Liver (tissue), 8 donors: ENCODE measurements at regions not wholly inside any gene's neighbourhood (a gene's known extent, or its start where the extent isn't known, plus 50 kb on each side); places are given as distances from the start of the nearest gene placed in this dataset.

Source experiments
- DNase-seq: peaks from one replicate; pipeline ENCODE4 v3.0.0-alpha.2; 2017; ENCODE audit warnings: low spot score
- H3K27ac ChIP-seq, 2 donors: one replicate each; pipeline ENCODE4 v1.7.0; 2013; ENCODE audit warnings: inconsistent platforms in 2 of 2, low read length in 2 of 2, control low read depth in 1 of 2, low read depth in 1 of 2, mild to moderate bottlenecking in 1 of 2
- H3K27me3 ChIP-seq, 4 donors: one replicate each; pipeline versions ENCODE4 v1.6.1 to v1.7.0; 2013; ENCODE audit warnings: low read length in 3 of 4, inconsistent platforms in 1 of 4, mild to moderate bottlenecking in 1 of 4, moderate library complexity in 1 of 4; ENCODE audit not compliant: control insufficient read depth in 4 of 4, insufficient read depth in 4 of 4
- H3K36me3 ChIP-seq, 4 donors: one replicate each; pipeline versions ENCODE4 v1.6.1 to v1.7.0; 2013; ENCODE audit warnings: low read length in 3 of 4, mild to moderate bottlenecking in 3 of 4, low read depth in 1 of 4, moderate library complexity in 1 of 4; ENCODE audit not compliant: control insufficient read depth in 4 of 4, insufficient read depth in 3 of 4
- H3K4me1 ChIP-seq, 4 donors: one replicate each; pipeline versions ENCODE4 v1.6.1 to v1.7.0; 2013; ENCODE audit warnings: low read length in 3 of 4, mild to moderate bottlenecking in 3 of 4, moderate library complexity in 1 of 4; ENCODE audit not compliant: control insufficient read depth in 4 of 4, insufficient read depth in 4 of 4
- H3K4me3 ChIP-seq, 3 donors: one replicate each; pipeline versions ENCODE4 v1.6.1 to v1.7.0; 2013; ENCODE audit warnings: low read length in 3 of 3, control low read depth in 1 of 3, low read depth in 1 of 3, mild to moderate bottlenecking in 1 of 3
- H3K9ac ChIP-seq, 2 donors: one replicate each; pipeline ENCODE4 v1.7.0; 2013; ENCODE audit warnings: low read length in 2 of 2, mild to moderate bottlenecking in 2 of 2, moderate library complexity in 2 of 2, control low read depth in 1 of 2, low read depth in 1 of 2
- H3K9me3 ChIP-seq, 4 donors: one replicate each; pipeline versions ENCODE4 v1.6.1 to v1.7.0; 2013; ENCODE audit warnings: low read length in 3 of 4; ENCODE audit not compliant: control insufficient read depth in 4 of 4
- ATF3 ChIP-seq: IDR thresholded peaks from 2 replicates; pipeline ENCODE4 v1.6.1; 2016; ENCODE audit warnings: antibody characterized with exemption
- EGR1 ChIP-seq, 2 donors: IDR thresholded peaks; 2 replicates each; pipeline ENCODE4 v1.6.1; 2016 to 2018; ENCODE audit warnings: antibody characterized with exemption in 2 of 2, low read depth in 2 of 2
- FOXA1 ChIP-seq: IDR thresholded peaks from 2 replicates; pipeline ENCODE4 v1.6.1; 2016; ENCODE audit warnings: antibody characterized with exemption
- FOXA2 ChIP-seq: IDR thresholded peaks from 2 replicates; pipeline ENCODE4 v1.6.1; 2016; ENCODE audit warnings: antibody characterized with exemption
- GABPA ChIP-seq, 2 donors: IDR thresholded peaks in 1 of 2; conservative IDR thresholded peaks in 1 of 2; 2 replicates each; pipeline ENCODE4 v1.6.1; 2016; ENCODE audit warnings: antibody characterized with exemption in 2 of 2, mild to moderate bottlenecking in 1 of 2, moderate library complexity in 1 of 2
- HNF4G ChIP-seq: IDR thresholded peaks from 2 replicates; pipeline ENCODE4 v1.6.1; 2016; ENCODE audit warnings: antibody characterized with exemption
- JUND ChIP-seq, 2 donors: IDR thresholded peaks; 2 replicates each; pipeline ENCODE4 v1.6.1; 2016; ENCODE audit warnings: antibody characterized with exemption in 2 of 2
- MAX ChIP-seq: IDR thresholded peaks from 2 replicates; pipeline ENCODE4 v1.6.1; 2016; ENCODE audit warnings: antibody characterized with exemption
- NR2F2 ChIP-seq: IDR thresholded peaks from 2 replicates; pipeline ENCODE4 v1.6.1; 2016; ENCODE audit warnings: antibody characterized with exemption
- RAD21 ChIP-seq, 2 donors: IDR thresholded peaks; 2 replicates each; pipeline ENCODE4 v1.6.1; 2016; ENCODE audit warnings: antibody characterized with exemption in 2 of 2, mild to moderate bottlenecking in 2 of 2
- RXRA ChIP-seq, 2 donors: IDR thresholded peaks; 2 replicates each; pipeline ENCODE4 v1.6.1; 2017 to 2018; ENCODE audit warnings: antibody characterized with exemption in 2 of 2, mild to moderate bottlenecking in 1 of 2
- SP1 ChIP-seq: IDR thresholded peaks from 2 replicates; pipeline ENCODE4 v1.6.1; 2018; ENCODE audit warnings: antibody characterized with exemption, mild to moderate bottlenecking
- TAF1 ChIP-seq: conservative IDR thresholded peaks from 2 replicates; pipeline ENCODE4 v1.6.1; 2016; ENCODE audit warnings: antibody characterized with exemption, mild to moderate bottlenecking
- WGBS: extraction: QIAGEN DNeasy Blood & Tissue Kit; methylation state at CpG from one replicate; pipeline ENCODE4 v1.1.7; 2013; 5-methylcytosine and 5-hydroxymethylcytosine counted together
- TF ChIP-seq, protein P1 (sequence below): IDR thresholded peaks from 2 replicates; pipeline ENCODE4 v1.6.1; 2016; ENCODE audit warnings: antibody characterized with exemption
- TF ChIP-seq, protein P2 (sequence below): IDR thresholded peaks from 2 replicates; pipeline ENCODE4 v1.6.1; 2016; ENCODE audit warnings: antibody characterized with exemption, mild to moderate bottlenecking
- TF ChIP-seq, protein P3 (sequence below): fragments of 150-350 bp; IDR thresholded peaks from 2 replicates; pipeline ENCODE4 v1.5.1; 2017; ENCODE audit warnings: improper control_type of control experiment, low read depth, low read length; ENCODE audit not compliant: missing input control
- donor health status: healthy.
- donor health status: healthy.
- donor health status: healthy.
- donor health status: healthy.
- donor health status: healthy.

- TF ChIP-seq MAX, result no peak
Observed at GRCh38 chr22:27684901-27685300, 116.7 kb downstream of the MN1 start (continued).

DNA sequence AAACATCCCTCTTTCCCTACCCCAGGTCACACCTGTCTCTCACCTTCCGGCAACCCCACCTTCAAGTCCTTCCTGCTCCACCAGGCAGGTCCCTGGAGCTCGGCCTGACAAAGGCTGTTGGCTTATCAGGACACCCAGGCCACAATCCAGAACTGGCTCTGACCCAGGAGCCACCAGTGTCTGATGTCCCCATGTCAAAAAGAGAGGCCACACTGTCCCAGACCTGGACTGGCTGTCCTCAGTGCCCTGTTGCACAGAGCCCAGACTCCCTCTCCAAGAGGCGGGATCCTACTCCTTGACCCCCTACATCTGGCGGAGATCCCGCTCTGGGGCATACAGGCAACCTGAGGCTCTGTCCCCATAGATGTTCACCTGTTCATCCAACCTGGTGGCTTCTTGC, 116.0 kb downstream of the MN1 start:
- H3K4me1 ChIP-seq, result no peaks in the 10 kb centered on the region
- no peak overlapping the region for H3K9ac ChIP-seq
- no peak overlapping the region for H3K27ac ChIP-seq
- TF ChIP-seq FOXA1, result no peak
- TF ChIP-seq, protein P1, sequence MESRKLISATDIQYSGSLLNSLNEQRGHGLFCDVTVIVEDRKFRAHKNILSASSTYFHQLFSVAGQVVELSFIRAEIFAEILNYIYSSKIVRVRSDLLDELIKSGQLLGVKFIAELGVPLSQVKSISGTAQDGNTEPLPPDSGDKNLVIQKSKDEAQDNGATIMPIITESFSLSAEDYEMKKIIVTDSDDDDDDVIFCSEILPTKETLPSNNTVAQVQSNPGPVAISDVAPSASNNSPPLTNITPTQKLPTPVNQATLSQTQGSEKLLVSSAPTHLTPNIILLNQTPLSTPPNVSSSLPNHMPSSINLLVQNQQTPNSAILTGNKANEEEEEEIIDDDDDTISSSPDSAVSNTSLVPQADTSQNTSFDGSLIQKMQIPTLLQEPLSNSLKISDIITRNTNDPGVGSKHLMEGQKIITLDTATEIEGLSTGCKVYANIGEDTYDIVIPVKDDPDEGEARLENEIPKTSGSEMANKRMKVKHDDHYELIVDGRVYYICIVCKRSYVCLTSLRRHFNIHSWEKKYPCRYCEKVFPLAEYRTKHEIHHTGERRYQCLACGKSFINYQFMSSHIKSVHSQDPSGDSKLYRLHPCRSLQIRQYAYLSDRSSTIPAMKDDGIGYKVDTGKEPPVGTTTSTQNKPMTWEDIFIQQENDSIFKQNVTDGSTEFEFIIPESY, result no peak
- TF ChIP-seq RAD21 (IDR thresholded peaks at IDR 0.05), result no peak
- TF ChIP-seq GABPA (IDR thresholded peaks at IDR 0.05 in 1 of 2, conservative IDR thresholded peaks at IDR 0.05 in 1 of 2), result no peak
- TF ChIP-seq, protein P2, sequence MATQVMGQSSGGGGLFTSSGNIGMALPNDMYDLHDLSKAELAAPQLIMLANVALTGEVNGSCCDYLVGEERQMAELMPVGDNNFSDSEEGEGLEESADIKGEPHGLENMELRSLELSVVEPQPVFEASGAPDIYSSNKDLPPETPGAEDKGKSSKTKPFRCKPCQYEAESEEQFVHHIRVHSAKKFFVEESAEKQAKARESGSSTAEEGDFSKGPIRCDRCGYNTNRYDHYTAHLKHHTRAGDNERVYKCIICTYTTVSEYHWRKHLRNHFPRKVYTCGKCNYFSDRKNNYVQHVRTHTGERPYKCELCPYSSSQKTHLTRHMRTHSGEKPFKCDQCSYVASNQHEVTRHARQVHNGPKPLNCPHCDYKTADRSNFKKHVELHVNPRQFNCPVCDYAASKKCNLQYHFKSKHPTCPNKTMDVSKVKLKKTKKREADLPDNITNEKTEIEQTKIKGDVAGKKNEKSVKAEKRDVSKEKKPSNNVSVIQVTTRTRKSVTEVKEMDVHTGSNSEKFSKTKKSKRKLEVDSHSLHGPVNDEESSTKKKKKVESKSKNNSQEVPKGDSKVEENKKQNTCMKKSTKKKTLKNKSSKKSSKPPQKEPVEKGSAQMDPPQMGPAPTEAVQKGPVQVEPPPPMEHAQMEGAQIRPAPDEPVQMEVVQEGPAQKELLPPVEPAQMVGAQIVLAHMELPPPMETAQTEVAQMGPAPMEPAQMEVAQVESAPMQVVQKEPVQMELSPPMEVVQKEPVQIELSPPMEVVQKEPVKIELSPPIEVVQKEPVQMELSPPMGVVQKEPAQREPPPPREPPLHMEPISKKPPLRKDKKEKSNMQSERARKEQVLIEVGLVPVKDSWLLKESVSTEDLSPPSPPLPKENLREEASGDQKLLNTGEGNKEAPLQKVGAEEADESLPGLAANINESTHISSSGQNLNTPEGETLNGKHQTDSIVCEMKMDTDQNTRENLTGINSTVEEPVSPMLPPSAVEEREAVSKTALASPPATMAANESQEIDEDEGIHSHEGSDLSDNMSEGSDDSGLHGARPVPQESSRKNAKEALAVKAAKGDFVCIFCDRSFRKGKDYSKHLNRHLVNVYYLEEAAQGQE, result no peak
- TF ChIP-seq MAX, result no peak
- TF ChIP-seq, protein P3, sequence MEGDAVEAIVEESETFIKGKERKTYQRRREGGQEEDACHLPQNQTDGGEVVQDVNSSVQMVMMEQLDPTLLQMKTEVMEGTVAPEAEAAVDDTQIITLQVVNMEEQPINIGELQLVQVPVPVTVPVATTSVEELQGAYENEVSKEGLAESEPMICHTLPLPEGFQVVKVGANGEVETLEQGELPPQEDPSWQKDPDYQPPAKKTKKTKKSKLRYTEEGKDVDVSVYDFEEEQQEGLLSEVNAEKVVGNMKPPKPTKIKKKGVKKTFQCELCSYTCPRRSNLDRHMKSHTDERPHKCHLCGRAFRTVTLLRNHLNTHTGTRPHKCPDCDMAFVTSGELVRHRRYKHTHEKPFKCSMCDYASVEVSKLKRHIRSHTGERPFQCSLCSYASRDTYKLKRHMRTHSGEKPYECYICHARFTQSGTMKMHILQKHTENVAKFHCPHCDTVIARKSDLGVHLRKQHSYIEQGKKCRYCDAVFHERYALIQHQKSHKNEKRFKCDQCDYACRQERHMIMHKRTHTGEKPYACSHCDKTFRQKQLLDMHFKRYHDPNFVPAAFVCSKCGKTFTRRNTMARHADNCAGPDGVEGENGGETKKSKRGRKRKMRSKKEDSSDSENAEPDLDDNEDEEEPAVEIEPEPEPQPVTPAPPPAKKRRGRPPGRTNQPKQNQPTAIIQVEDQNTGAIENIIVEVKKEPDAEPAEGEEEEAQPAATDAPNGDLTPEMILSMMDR, result no peak
- no peak for TF ChIP-seq TAF1
- no peak for TF ChIP-seq JUND (IDR thresholded peaks at IDR 0.05)
- TF ChIP-seq HNF4G, result no peak
- no peak for TF ChIP-seq NR2F2
- TF ChIP-seq EGR1 (IDR thresholded peaks at IDR 0.05; ENCODE audit: low read depth in 2 of 2), result no peak
- TF ChIP-seq FOXA2, result no peak
- no peak for TF ChIP-seq ATF3
- no peak for TF ChIP-seq RXRA (IDR thresholded peaks at IDR 0.05)
- TF ChIP-seq SP1, result no peak
- no peak for DNase-seq
- WGBS, result 90% methylated on average over 5 of the region's 5 CpGs
- peaks cover 0 to 6% (median 0%) of the 10 kb centered on the region in 4 donors for H3K27me3 ChIP-seq
- H3K9me3 ChIP-seq, result peaks cover 0 to 3% (median 2%) of the 10 kb centered on the region in 4 donors
- H3K4me3 ChIP-seq, result no peak overlapping the region
- H3K36me3 ChIP-seq, result no peaks in the 10 kb centered on the region
